LNCAP (cell line): ENCODE measurements at regions not wholly inside any gene's neighbourhood (a gene's known extent, or its start where the extent isn't known, plus 50 kb on each side); places are given as distances from the start of the nearest gene placed in this dataset.

Source experiments
- TF ChIP-seq, protein P1 (sequence below): fragments of 450-650 bp; IDR thresholded peaks from 2 replicates; pipeline ENCODE4 v1.5.1; 2017; ENCODE audit warnings: mild to moderate bottlenecking

GRCh38 chr11:15378941-15379340, 264.2 kb downstream of the INSC start:
- TF ChIP-seq, protein P1, sequence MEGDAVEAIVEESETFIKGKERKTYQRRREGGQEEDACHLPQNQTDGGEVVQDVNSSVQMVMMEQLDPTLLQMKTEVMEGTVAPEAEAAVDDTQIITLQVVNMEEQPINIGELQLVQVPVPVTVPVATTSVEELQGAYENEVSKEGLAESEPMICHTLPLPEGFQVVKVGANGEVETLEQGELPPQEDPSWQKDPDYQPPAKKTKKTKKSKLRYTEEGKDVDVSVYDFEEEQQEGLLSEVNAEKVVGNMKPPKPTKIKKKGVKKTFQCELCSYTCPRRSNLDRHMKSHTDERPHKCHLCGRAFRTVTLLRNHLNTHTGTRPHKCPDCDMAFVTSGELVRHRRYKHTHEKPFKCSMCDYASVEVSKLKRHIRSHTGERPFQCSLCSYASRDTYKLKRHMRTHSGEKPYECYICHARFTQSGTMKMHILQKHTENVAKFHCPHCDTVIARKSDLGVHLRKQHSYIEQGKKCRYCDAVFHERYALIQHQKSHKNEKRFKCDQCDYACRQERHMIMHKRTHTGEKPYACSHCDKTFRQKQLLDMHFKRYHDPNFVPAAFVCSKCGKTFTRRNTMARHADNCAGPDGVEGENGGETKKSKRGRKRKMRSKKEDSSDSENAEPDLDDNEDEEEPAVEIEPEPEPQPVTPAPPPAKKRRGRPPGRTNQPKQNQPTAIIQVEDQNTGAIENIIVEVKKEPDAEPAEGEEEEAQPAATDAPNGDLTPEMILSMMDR = no peak

DNA sequence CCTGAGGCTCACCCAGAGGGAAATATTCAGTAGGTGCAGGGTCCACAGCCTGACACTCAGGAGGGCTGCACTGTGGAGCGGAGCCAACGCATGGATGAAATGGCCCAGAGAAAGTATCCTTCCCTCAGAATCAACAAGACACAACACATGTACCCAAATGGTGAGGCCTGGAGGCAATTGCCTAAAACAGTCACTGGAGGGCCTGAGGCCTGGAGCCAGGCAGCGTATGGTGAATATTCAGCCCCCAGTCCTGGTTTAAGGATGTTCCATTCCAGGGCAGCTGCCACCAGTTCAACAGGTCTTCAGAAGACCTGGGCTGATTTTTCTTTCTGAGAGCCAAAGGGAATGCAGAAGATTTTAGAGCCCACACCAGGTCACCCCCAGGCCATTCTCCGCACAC, 264.8 kb downstream of the INSC start:
- TF ChIP-seq, protein P1 = no peak

- TF ChIP-seq, protein P1 = no peak
Measured at GRCh38 chr11:15390857-15391256, 276.1 kb downstream of the INSC start.

GRCh38 chr11:15396778-15397177, 282.1 kb downstream of the INSC start:
- TF ChIP-seq, protein P1 = no peak

GRCh38 chr11:15406851-15407351, 292.2 kb downstream of the INSC start:
- TF ChIP-seq, protein P1 = no peak

- TF ChIP-seq, protein P1 = no peak
Measured at GRCh38 chr11:15412054-15412453, 297.3 kb downstream of the INSC start.

GRCh38 chr11:15418921-15419320, 304.2 kb downstream of the INSC start:
- TF ChIP-seq, protein P1 = no peak

DNA sequence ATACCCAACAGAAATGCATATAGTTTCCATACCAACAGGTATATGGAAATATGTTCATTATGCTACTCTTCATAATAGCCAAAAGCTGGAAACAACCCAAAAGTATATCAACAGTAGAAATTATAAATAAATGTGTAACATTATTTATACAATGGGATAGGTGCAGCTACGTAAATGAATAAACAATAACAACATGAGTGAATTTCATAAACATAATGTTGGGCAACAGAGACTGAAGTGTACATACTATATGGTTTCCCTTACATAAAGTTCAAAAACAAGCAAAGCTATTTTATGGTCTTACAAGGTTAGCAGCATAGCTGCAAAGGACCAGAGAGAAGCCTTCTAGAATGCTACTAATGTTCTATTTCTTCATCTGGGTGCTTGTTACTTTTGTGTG, 305.0 kb downstream of the INSC start:
- TF ChIP-seq, protein P1 = no peak
